ENCODE measurements at regions not wholly inside any gene's neighbourhood (a gene's known extent, or its start where the extent isn't known, plus 50 kb on each side); places are given as distances from the start of the nearest gene placed in this dataset.

DNA sequence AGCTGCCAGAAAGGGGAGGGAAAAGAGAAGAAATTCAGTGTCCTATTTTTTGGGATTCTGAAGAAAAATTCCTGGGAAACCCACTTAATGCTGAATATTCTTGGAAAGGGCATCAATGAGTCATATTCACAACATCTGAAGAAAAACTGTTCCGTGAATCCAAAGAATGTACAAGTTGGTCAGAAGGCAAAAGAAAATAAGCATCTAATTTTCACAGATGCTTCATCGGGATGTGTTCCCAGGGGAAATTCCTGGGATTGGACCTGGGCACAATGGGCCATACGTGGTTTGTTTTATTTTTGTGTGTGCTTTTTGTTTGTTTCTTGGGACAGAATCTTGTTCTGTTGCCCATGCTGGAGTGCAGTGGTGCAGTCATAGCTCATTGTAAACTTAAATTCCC is 112.2 kb downstream of the MAP3K21 start:
- TF ChIP-seq, protein P1, sequence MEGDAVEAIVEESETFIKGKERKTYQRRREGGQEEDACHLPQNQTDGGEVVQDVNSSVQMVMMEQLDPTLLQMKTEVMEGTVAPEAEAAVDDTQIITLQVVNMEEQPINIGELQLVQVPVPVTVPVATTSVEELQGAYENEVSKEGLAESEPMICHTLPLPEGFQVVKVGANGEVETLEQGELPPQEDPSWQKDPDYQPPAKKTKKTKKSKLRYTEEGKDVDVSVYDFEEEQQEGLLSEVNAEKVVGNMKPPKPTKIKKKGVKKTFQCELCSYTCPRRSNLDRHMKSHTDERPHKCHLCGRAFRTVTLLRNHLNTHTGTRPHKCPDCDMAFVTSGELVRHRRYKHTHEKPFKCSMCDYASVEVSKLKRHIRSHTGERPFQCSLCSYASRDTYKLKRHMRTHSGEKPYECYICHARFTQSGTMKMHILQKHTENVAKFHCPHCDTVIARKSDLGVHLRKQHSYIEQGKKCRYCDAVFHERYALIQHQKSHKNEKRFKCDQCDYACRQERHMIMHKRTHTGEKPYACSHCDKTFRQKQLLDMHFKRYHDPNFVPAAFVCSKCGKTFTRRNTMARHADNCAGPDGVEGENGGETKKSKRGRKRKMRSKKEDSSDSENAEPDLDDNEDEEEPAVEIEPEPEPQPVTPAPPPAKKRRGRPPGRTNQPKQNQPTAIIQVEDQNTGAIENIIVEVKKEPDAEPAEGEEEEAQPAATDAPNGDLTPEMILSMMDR (IDR thresholded peaks at IDR 0.05; ENCODE audit: insufficient read depth, low read length) = no peak
- no peak for TF ChIP-seq POLR2AphosphoS5 (IDR thresholded peaks at IDR 0.05; ENCODE audit: low read depth)
- TF ChIP-seq, protein P2, sequence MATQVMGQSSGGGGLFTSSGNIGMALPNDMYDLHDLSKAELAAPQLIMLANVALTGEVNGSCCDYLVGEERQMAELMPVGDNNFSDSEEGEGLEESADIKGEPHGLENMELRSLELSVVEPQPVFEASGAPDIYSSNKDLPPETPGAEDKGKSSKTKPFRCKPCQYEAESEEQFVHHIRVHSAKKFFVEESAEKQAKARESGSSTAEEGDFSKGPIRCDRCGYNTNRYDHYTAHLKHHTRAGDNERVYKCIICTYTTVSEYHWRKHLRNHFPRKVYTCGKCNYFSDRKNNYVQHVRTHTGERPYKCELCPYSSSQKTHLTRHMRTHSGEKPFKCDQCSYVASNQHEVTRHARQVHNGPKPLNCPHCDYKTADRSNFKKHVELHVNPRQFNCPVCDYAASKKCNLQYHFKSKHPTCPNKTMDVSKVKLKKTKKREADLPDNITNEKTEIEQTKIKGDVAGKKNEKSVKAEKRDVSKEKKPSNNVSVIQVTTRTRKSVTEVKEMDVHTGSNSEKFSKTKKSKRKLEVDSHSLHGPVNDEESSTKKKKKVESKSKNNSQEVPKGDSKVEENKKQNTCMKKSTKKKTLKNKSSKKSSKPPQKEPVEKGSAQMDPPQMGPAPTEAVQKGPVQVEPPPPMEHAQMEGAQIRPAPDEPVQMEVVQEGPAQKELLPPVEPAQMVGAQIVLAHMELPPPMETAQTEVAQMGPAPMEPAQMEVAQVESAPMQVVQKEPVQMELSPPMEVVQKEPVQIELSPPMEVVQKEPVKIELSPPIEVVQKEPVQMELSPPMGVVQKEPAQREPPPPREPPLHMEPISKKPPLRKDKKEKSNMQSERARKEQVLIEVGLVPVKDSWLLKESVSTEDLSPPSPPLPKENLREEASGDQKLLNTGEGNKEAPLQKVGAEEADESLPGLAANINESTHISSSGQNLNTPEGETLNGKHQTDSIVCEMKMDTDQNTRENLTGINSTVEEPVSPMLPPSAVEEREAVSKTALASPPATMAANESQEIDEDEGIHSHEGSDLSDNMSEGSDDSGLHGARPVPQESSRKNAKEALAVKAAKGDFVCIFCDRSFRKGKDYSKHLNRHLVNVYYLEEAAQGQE (IDR thresholded peaks at IDR 0.05; ENCODE audit: insufficient replicate concordance, low read depth) = no peak
- TF ChIP-seq GABPA (IDR thresholded peaks at IDR 0.05; ENCODE audit: low read depth) = no peak
- no peak for TF ChIP-seq SPI1 (IDR thresholded peaks at IDR 0.05; ENCODE audit: borderline replicate concordance, low read depth)
